ENCODE measurements at regions not wholly inside any gene's neighbourhood (a gene's known extent, or its start where the extent isn't known, plus 50 kb on each side); places are given as distances from the start of the nearest gene placed in this dataset.
A peak's percentile ranks its signal among the peaks of the same experiment; 100 is the strongest.

GRCh38 chr13:40215747-40216146 lies 450.7 kb downstream of the FOXO1 start:
- Histone ChIP-seq H3K9me3 (no peaks in the 10 kb centered on the region), H3K4me1 (replicated peaks) (no peaks in the 10 kb centered on the region), H3K4me3 (no peak overlapping the region), H3K36me3 (no peaks in the 10 kb centered on the region), H3K27ac (no peak overlapping the region), H3K27me3 (replicated peaks; ENCODE audit: insufficient read depth) (no peaks in the 10 kb centered on the region)
- intact Hi-C loops (cut with DNase I) = no loop called here
- DNase-seq (ENCODE audit: low spot score) = no peak
- WGBS = 89% methylated on average over 3 of the region's 3 CpGs
- TF ChIP-seq CTCF (IDR thresholded peaks at IDR 0.05) (no peak), POLR2AphosphoS5 (IDR thresholded peaks at IDR 0.05) (no peak), POLR2A (IDR thresholded peaks at IDR 0.05) (no peak)

- DNase-seq (ENCODE audit: low spot score) = no peak
- no peak overlapping the region for H3K4me3 ChIP-seq
- no peaks in the 10 kb centered on the region for H3K36me3 ChIP-seq
- no peak overlapping the region for H3K27ac ChIP-seq
- H3K4me1 ChIP-seq (replicated peaks) = no peaks in the 10 kb centered on the region
- TF ChIP-seq POLR2A (IDR thresholded peaks at IDR 0.05) (no peak), POLR2AphosphoS5 (IDR thresholded peaks at IDR 0.05) (no peak), CTCF (IDR thresholded peaks at IDR 0.05) (no peak)
- H3K9me3 ChIP-seq = no peaks in the 10 kb centered on the region
- 82% methylated on average over 4 of the region's 4 CpGs for WGBS
- intact Hi-C loops (cut with DNase I) = no loop called here
- no peaks in the 10 kb centered on the region for H3K27me3 ChIP-seq (replicated peaks; ENCODE audit: insufficient read depth)
Measured at GRCh38 chr13:40217675-40218074, 448.8 kb downstream of the FOXO1 start.

DNA sequence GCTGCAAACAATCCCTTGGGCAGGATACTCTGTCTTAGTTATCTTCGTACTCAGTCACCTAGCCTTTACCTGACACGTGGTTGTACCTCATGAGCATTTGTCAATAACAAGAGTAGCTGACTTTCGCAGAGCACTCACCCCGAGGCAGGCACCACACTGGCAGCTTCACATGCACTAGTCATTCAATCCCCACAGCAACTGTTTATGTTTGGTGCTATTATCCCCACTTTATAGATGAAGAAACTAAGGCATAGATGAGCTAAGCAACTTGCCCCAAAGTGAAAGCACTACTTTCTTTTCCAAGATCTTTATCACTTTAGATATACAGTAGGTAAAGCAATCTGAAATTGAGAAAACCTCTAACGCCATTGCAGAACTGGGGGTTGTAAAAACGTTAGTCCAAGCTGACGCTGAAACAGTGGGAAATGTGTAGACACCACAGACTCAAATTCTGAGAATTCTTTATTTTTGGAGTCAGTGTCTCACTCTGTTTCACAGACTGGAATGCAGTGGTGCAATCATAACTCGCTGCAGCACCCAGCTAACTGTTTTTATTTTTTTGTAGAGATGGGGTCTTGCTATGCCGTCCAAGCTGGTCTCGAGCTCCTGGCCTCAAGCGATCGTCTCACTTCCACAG lies 446.0 kb downstream of the FOXO1 start:
- H3K9me3 ChIP-seq = no peaks in the 10 kb centered on the region
- no peak overlapping the region for H3K4me3 ChIP-seq
- H3K4me1 ChIP-seq (replicated peaks) = no peaks in the 10 kb centered on the region
- H3K27me3 ChIP-seq (replicated peaks; ENCODE audit: insufficient read depth) = no peaks in the 10 kb centered on the region
- no peak for DNase-seq (ENCODE audit: low spot score)
- WGBS = 91% methylated on average over 12 of the region's 12 CpGs
- H3K27ac ChIP-seq = peak overlapping the region; percentile 45 to 64
- intact Hi-C loops (cut with DNase I) = no loop called here
- TF ChIP-seq POLR2A (IDR thresholded peaks at IDR 0.05) = no peak
- no peak for TF ChIP-seq CTCF (IDR thresholded peaks at IDR 0.05)
- no peak for TF ChIP-seq POLR2AphosphoS5 (IDR thresholded peaks at IDR 0.05)
- no peaks in the 10 kb centered on the region for H3K36me3 ChIP-seq

GRCh38 chr13:40221131-40221459 lies 445.3 kb downstream of the FOXO1 start:
- H3K27ac ChIP-seq = peak overlapping the region; percentile 45 to 64
- 68% methylated on average over 1 of the region's 1 CpG for whole genome bisulfite sequencing
- intact Hi-C loops (cut with DNase I) = no loop called here

More at GRCh38 chr13:40221131-40221459, 445.3 kb downstream of the FOXO1 start:
- no peak for DNase-seq (ENCODE audit: low spot score)
- H3K27me3 ChIP-seq (replicated peaks; ENCODE audit: insufficient read depth) = no peaks in the 10 kb centered on the region
- H3K9me3 ChIP-seq = no peaks in the 10 kb centered on the region
- TF ChIP-seq POLR2AphosphoS5 (IDR thresholded peaks at IDR 0.05) = no peak
- no peak for TF ChIP-seq CTCF (IDR thresholded peaks at IDR 0.05)
- no peak overlapping the region for H3K4me3 ChIP-seq
- no peaks in the 10 kb centered on the region for H3K4me1 ChIP-seq (replicated peaks)
- H3K36me3 ChIP-seq = no peaks in the 10 kb centered on the region
